HS-27A (cell line): ENCODE measurements at regions not wholly inside any gene's neighbourhood (a gene's known extent, or its start where the extent isn't known, plus 50 kb on each side); places are given as distances from the start of the nearest gene placed in this dataset.
"Not testable (repeated sequence)": the region's sequence is repeated elsewhere in the genome, so short reads cannot be mapped to it uniquely, and the experiment has no call there.

Source experiments
- DNase-seq: peaks from one replicate; pipeline ENCODE4 v3.0.0-alpha.2; 2012; ENCODE audit warnings: low read depth, missing footprints

DNA sequence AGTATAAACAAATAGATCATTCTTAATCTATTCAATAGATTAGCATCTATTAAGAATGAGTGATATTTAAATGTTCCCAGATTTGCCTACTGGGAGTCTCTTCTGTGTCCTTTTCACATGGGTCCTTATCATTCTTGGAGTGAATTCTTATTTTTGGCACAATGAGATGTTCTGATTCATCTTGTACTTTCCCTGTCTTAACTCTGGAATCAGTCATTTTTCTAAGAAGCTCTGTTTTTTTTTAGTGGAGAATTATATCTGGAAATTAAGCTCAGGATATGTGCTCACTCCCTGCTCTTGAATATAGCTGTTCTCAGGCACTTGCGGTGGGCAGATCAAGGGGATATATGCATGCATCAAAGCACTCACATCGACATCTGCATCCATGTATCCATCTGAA, 625.3 kb upstream of the HS3ST1 start:
- no peak for DNase-seq

GRCh38 chr4:12053556-12053955, 624.9 kb upstream of the HS3ST1 start:
- DNase-seq, result no peak

DNA sequence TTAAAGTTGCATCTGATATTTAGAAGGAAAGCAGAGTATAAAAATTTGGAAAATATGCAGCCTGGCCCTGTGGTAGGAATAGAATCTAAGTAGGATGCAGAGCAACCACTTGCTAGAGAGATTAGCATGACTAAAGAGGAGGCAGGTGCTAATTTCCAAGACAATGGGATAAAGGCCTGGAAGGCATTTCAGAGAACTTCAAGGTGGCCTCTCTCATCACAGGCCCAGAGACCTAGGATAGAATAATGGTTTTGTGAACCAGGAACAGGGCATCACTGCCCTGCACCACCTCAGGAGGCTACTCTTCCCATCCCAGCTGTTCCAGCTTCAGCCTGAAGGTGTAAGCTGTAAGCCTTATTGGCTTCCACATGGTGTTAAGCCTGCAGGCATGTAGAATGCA, 621.7 kb upstream of the HS3ST1 start:
- DNase-seq, result no peak

GRCh38 chr4:12042818-12043217, 614.1 kb upstream of the HS3ST1 start:
- no peak for DNase-seq

DNA sequence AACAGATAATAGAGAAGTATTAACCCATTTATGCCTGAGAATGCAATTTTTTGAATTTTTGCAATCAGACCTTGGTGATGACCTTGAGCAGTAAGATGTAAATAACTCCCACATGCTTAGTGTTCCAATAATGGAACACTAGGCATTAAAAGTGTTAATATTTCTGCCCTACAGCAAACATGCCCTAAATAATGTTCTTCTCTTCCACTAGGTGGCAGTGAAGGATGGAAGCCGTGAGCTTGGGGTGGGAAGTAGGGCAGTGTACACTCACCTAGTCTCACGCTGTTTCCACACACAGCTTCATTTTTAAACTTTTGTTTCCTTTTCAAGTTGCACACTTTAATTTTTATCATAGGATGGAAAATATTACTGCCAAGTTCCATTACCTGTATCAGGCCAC, 613.1 kb upstream of the HS3ST1 start:
- DNase-seq, result no peak

GRCh38 chr4:12036450-12036849, 607.8 kb upstream of the HS3ST1 start:
- DNase-seq, result no peak

GRCh38 chr4:12028258-12028657, 599.6 kb upstream of the HS3ST1 start:
- DNase-seq, result no peak

GRCh38 chr4:12022409-12022808, 593.7 kb upstream of the HS3ST1 start:
- DNase-seq, result no peak

GRCh38 chr4:12016729-12017128, 588.0 kb upstream of the HS3ST1 start:
- no peak for DNase-seq

DNA sequence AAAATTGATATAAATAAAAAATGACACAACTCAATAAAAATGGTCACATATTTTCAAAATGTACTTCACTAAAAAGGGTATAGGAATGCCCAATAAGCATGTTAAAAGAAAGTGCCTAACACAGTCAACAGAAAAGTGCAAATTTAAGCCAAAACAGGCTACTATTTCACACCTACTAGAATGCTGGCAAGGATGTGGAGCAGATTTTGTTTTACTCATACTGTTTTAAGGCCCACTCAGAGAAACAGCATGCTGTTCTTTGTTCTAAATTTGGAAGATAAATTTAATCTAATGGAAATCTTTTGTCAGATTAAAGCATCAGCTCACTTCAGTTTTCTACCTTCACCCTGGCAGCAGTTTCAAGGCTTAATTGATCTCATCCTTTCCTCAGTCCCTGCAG, 576.8 kb upstream of the HS3ST1 start:
- DNase-seq, result no peak

DNA sequence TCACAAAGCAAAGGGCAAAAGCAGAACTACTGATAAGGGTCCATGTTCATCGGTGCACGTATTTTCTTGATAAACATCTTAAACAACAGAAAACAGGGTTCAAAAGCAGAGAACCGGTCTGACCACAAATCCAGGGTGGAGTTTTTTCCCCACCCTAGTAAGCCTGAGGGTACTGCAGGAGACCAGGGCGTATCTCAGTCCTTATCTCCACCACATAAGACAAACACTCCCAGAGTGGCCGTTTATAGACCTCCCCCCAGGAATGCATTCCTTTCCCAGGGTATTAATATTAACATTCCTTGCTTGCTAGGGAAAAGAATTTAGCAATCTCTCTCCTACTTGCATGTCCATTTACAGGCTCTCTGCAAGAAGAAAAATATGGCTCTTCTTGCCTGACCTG, 567.9 kb upstream of the HS3ST1 start:
- not testable (repeated sequence) for DNase-seq

- DNase-seq, result no peak
Measured at GRCh38 chr4:11976726-11977263, 548.1 kb upstream of the HS3ST1 start.

- DNase-seq, result no peak
Measured at GRCh38 chr4:11973270-11973669, 544.6 kb upstream of the HS3ST1 start.

- no peak for DNase-seq
Measured at GRCh38 chr4:11970754-11971153, 542.1 kb upstream of the HS3ST1 start.

GRCh38 chr4:11966782-11967181, 538.1 kb upstream of the HS3ST1 start:
- no peak for DNase-seq

- DNase-seq, result no peak
Measured at GRCh38 chr4:11954093-11954492, 525.4 kb upstream of the HS3ST1 start.

GRCh38 chr4:11949355-11949754, 520.7 kb upstream of the HS3ST1 start:
- no peak for DNase-seq

GRCh38 chr4:11947629-11948028, 518.9 kb upstream of the HS3ST1 start:
- not testable (repeated sequence) for DNase-seq

DNA sequence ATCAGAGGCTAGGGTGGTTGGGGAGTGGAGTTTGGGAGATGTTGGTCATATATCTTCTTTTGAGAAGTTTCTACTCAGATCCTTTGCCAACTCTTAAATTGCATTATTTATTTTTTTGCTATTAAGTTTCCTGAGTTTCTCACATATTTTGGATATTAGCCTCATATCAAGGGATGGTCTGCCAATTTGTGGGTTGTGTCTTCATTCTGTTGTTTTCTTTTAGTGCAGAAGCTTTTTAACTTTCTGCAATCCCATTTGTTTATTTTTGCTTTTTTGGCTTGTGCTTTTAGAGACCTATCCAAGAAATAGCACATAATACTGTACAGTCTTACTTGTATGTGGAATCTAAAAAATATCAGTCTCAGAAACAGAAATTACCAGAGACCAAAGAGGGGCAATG, 509.2 kb upstream of the HS3ST1 start:
- DNase-seq, result no peak

- no peak for DNase-seq
Measured at GRCh38 chr4:11931266-11931820, 502.6 kb upstream of the HS3ST1 start.

- no peak for DNase-seq
Measured at GRCh38 chr4:11929080-11929479, 500.4 kb upstream of the HS3ST1 start.

DNA sequence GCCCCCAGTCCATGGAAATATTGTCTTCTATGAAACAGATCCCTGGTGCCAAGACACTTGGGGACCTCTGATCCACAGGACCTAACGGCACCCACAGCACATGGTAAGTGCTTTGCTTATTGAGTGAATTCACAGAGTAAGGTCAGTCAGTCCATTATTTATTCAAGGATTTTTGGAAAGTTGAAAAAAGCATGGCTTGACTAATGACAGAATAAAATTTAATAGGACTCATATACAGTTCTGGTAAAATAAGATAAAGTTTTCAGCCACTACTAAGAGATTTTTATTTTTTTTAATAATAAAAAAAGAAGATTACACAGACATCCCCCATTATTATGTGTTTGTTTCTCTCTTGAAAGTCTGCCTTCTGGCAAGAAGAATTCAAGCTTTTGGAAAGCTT, 490.6 kb upstream of the HS3ST1 start:
- DNase-seq, result no peak

GRCh38 chr4:11914406-11914805, 485.7 kb upstream of the HS3ST1 start:
- DNase-seq, result no peak

DNA sequence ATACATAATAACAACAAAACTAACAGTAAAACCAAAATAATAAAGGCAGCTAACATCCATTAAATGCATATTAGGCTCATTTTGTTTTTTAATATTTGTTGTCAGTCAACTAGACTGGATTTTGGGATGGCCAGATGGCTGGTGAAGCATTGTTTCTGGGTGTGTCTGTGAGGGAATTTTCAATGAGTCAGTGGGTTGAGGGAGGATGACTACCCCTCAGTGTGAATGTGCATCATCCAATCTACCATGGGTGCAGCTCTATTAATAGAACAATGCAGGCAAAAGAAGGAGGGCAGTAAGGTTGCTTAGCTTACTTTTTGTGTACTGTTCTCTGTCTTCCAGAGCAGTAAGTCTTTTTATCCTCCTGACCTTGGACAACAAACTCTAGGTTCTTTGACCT, 484.2 kb upstream of the HS3ST1 start:
- DNase-seq, result no peak

DNA sequence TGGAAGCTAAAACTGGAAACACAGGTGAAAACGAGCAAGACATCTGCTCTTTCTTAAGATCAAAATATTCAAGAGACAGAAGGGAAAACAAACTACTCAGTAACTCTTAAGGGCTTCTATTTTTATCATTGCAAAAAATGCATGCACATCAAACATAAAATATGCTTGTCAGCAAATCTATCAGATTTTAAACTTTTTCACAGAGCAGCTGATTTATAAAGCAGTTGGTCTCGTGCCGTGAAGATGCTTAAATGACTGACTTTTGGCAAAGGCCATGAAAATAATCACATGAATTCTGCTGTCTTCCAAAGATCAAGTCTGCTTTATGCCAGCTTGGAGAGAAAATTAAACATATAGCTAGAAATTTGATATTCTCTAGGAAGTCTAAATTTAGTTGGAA, 482.1 kb upstream of the HS3ST1 start:
- DNase-seq, result no peak
